ENCODE measurements at regions not wholly inside any gene's neighbourhood (a gene's known extent, or its start where the extent isn't known, plus 50 kb on each side); places are given as distances from the start of the nearest gene placed in this dataset.

GRCh38 chr18:51568151-51568550 is 370.7 kb upstream of the MEX3C start:
- no peaks in the 10 kb centered on the region for H3K9me3 Mint-ChIP-seq
- no peak overlapping the region for H2BK120ac ChIP-seq (ENCODE audit: low read depth, low read length, poor library complexity, severe bottlenecking)
- no peak overlapping the region for H3K4me2 ChIP-seq (ENCODE audit: insufficient read depth, insufficient read length, low read length)
- H2BK12ac ChIP-seq (ENCODE audit: insufficient read length, low read depth, low read length): no peak overlapping the region
- H3K4me1 ChIP-seq (ENCODE audit: insufficient read depth, low read length): no peaks in the 10 kb centered on the region
- no peak for DNase-seq
- H3K56ac ChIP-seq (ENCODE audit: insufficient read length, low read depth, low read length): no peak overlapping the region
- H3K9ac ChIP-seq (ENCODE audit: extremely low read depth, insufficient read length, low read length): no peak overlapping the region
- no peak overlapping the region for H2BK15ac ChIP-seq (ENCODE audit: low read depth, low read length)
- H2AFZ ChIP-seq (ENCODE audit: low read length): no peak overlapping the region
- H3K14ac ChIP-seq (ENCODE audit: insufficient read depth, low read length): no peak overlapping the region
- H3K4me3 Mint-ChIP-seq: no peak overlapping the region
- no peaks in the 10 kb centered on the region for H3K79me1 ChIP-seq (ENCODE audit: insufficient read depth, low read depth, low read length, poor library complexity, severe bottlenecking)
- no peaks in the 10 kb centered on the region for H3K9me3 ChIP-seq (ENCODE audit: control insufficient read depth, low read depth, low read length)
- H4K5ac ChIP-seq (ENCODE audit: insufficient read length, low read depth, low read length): no peak overlapping the region
- no CpG with 5 or more reads among the region's 1 CpG for WGBS (ENCODE audit: extremely low coverage, insufficient read length, low lambda C conversion rate)
- H3K23ac ChIP-seq (ENCODE audit: insufficient read length, low read depth, low read length): no peak overlapping the region
- TF ChIP-seq CTCF (conservative IDR thresholded peaks at IDR 0.05): no peak
- no peak overlapping the region for H3K27ac Mint-ChIP-seq
- no peak overlapping the region for H3K27ac ChIP-seq (ENCODE audit: insufficient read length, low read depth, low read length)
- no peaks in the 10 kb centered on the region for H3K23me2 ChIP-seq (ENCODE audit: insufficient read length, low read depth, low read length, poor library complexity, severe bottlenecking)
- no peak overlapping the region for H2BK20ac ChIP-seq (ENCODE audit: low read depth, low read length, poor library complexity, severe bottlenecking)
- no peak overlapping the region for H2BK5ac ChIP-seq (ENCODE audit: insufficient read length, low read length)
- no peaks in the 10 kb centered on the region for H3K27me3 Mint-ChIP-seq (ENCODE audit: low read depth)
- H4K8ac ChIP-seq (replicated peaks; ENCODE audit: insufficient read length, low read depth, low read length): no peak overlapping the region
- H3K79me2 ChIP-seq (ENCODE audit: insufficient read depth, low read length): no peaks in the 10 kb centered on the region
- no peak overlapping the region for H3K4ac ChIP-seq (ENCODE audit: low read depth, low read length)
- no peak overlapping the region for H3K18ac ChIP-seq (ENCODE audit: insufficient read length, low read depth, low read length)
- no peak overlapping the region for H3T11ph ChIP-seq (ENCODE audit: low read length)
- no peaks in the 10 kb centered on the region for H4K20me1 ChIP-seq (ENCODE audit: control insufficient read depth, insufficient read depth, insufficient read length)
- H3K27me3 ChIP-seq (ENCODE audit: insufficient read depth, low read length): no peaks in the 10 kb centered on the region
- H2AK5ac ChIP-seq (ENCODE audit: insufficient read length, low read length): no peak overlapping the region
- no peak overlapping the region for H4K91ac ChIP-seq (ENCODE audit: insufficient read length, low read depth, low read length)
- no peaks in the 10 kb centered on the region for H3K36me3 Mint-ChIP-seq (ENCODE audit: insufficient read depth in 1 of 3, low read depth in 3 of 3)
- peaks cover 0 to 7% of the 10 kb centered on the region in 2 experiments; a peak in 3 of 4 replicates for H3K4me1 Mint-ChIP-seq
